GM18870 (cell line): ENCODE measurements at regions not wholly inside any gene's neighbourhood (a gene's known extent, or its start where the extent isn't known, plus 50 kb on each side); places are given as distances from the start of the nearest gene placed in this dataset.

Experiments
- ATAC-seq: cut with Tn5 transposase; IDR thresholded peaks from one replicate; pipeline ENCODE4 v1.9.1; 2021; ENCODE audit warnings: moderate library complexity; ENCODE audit not compliant: unreplicated experiment

- no peak for ATAC-seq
These were observed 680.8 kb upstream of the FAM241A start for GRCh38 chr4:111464251-111465045.

GRCh38 chr4:111466811-111467604, 678.2 kb upstream of the FAM241A start:
- no peak for ATAC-seq

DNA sequence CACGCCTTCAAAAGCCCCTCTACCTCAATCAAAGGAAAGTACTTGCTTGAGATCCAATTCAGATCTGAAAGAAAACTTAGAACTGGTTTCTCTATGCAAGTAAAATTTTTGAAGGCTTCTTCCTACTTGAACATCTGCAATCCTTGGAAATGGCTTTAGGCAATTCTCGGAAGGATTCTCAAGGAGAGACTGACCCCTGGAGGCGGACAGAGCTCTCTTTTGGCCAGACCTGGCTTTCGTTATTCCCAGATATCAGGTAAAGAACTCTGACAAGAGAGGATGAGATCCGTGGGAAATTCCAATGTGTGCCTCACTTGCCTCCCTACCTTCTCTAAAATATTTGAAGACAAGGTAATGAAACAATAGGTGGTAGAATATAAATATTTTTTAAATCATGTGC, 670.3 kb upstream of the FAM241A start:
- ATAC-seq, result no peak

DNA sequence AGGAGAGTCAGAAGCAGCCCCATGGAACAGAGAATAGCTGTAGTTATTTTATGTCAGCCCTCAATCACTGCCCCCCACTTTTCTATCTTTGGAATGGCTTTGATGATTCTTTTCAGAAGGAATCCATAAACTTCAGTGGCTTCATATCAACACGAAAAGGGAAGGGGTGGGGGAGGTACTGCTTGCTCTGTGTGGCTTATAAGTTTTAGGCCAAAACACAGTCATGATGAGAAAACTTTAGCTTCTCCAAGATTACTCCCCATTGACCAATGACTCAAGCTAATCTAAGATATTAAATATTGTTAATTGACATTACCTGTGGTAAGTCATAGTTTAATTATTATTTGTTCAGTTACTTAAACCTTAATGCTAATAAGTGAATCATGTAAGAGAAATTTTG, 669.6 kb upstream of the FAM241A start:
- no peak for ATAC-seq

GRCh38 chr4:111480510-111480909, 664.7 kb upstream of the FAM241A start:
- no peak for ATAC-seq

DNA sequence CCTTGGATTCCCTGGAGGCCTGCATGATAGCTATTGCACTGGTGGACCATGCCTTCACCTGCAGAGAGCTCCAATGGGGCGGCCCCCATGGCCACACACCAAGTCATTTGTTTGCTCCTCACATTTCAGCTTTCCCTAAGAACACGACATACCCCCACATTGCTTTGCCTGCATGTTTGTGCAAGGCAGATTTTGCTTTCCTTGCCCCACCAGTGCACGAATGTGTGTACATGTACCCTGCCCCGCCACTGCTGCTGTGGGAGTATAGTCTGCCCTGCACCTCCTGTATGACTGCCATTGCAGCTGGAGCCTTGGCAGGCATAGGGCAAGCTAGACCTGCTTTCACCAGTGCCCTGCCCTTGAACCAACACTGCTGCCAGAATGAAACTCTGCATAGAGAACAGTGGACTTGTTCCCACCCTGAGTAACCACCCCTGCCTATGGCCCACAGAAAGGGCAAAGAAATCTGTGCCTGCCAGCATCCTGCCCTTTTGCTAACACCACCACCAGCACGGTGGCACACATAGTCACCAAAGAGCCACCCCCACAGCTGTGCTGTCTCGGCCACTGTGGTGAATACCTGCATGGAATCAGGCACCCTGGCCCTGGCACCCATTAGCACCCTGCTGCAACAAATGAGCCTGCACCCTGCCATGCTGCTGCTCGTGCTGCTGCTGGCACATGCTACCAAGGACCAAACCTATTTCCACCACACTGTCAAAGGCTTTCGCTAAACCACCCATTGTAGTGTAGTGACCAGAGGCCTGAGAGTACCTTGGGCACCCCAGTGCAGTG, 661.7 kb upstream of the FAM241A start:
- ATAC-seq, result no peak

DNA sequence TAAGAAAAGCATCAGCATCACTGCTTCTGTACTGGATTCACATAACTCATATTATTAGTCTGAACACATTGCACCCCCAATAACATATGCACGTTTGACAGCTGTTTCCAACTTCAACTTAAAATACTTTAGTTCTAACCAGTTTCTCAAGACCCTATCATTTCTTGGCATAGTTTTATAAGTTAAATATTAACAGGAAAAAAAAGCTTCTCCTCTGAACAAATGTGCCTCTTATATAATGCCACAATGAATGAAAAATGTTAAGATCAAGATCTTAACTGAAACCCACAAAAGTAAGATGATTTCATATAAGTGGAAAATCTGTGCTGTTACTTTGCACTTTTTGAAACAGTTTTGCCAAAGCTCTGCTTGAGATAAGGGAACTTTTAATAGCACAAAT, 652.8 kb upstream of the FAM241A start:
- no peak for ATAC-seq

DNA sequence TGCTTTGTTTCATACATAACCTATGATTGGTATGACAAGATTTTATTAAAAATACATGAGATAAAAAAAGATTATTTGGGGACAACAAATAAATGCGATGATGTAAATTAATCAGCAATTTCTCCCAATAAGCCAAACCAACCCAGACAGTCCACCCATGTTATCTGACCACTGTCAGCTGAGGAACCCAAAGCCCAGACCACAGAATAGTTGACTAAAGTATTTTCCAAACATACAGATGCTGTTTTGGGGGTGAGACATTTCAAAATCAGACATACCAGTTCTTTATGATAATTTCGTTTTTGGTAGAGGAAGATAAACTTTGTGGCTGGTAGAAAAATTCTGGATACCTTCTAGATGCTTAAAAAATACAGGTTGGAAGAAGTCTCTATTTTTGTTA, 650.8 kb upstream of the FAM241A start:
- ATAC-seq, result no peak

DNA sequence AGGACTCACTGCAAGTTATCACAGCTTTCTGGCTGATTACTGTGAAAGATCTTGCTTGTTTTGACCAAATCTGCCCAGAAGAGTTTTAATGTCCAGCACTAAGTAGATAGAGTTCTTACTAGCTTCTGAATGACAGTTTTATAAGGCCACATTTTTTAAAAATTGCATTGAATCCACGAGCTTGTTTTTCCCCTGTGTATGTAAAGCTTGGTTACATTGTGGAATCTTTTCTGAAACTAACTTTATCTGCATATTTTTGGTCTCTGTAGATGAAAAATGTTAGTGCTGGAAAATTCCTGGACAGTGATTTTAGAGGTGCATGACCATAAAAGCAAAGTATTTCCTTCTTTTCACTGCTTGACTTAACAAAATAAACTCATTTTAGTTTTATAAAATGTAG, 650.3 kb upstream of the FAM241A start:
- no peak for ATAC-seq

GRCh38 chr4:111499291-111499690, 646.0 kb upstream of the FAM241A start:
- ATAC-seq, result no peak

DNA sequence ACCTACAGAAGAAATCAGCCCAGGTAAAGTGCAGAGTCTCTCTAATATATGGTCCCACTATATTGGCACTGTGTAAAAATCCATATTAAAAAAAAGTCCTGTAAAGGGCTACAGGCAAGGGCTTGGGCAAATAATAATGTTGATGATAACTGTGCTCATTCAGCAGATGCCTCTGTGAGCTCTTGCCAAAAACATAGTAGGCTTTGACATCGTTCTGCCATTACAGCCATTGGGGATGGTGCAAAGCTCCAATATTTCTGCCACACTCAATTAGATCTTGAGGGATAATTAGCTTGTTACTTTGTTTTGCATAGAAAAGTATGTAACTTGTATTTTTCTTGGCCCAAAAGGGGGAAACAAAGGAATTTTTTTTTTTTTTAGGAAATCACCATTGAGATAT, 645.5 kb upstream of the FAM241A start:
- ATAC-seq, result no peak

- no peak for ATAC-seq
These were observed 644.4 kb upstream of the FAM241A start for GRCh38 chr4:111500858-111501257.

- ATAC-seq, result no peak
These were observed 643.3 kb upstream of the FAM241A start for GRCh38 chr4:111501946-111502345.

GRCh38 chr4:111502626-111503025, 642.6 kb upstream of the FAM241A start:
- ATAC-seq, result no peak

DNA sequence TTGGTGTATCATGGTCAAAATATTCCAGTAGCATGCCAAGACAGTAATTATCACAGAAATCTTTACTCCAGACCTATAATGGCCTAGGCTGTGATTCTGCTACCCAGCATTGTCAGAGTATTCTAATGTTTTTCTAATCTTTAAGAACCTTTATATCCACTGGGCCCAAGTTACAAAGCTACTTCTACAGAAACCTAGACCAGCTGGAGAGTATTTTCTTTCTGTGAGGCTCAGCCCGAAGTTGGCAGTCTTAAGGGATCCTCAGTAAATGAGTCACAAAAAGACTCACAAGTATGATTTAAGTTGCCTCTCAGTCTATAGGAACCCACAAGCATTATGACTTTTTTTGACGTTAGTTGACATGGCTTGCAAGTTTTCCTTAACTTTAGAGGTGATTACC, 638.5 kb upstream of the FAM241A start:
- no peak for ATAC-seq

GRCh38 chr4:111510535-111510934, 634.7 kb upstream of the FAM241A start:
- no peak for ATAC-seq

DNA sequence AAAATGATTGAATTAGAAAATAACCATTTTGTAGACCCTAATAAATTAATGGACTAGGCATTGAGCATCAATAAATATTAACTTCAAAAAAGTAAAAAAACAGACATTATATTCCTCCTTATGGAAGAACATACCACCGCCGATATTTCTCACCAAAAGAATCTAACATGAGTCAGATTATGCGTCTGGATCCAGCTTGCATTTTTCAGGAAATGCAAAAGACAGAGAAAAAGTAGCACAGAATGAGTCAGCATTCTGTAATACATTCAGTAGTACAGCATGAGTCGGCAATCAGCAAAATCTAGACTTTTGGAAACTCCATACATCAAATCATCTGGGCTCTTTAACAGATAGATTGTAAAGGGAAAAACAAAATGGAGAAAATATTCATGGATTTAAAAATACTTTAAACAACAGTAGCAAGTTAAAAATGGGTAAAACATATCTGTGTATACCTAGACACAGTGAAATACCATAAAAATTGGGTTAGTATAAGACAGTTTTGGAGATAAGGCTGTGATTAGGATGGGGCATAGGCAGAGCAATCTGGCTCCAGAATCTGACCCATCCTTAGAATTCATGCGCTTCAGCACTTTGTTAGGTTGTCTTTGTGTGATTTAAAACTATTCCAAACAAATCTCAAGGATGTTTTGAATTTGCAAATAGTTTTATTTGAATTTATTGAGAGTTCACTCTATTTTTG, 633.0 kb upstream of the FAM241A start:
- ATAC-seq, result no peak

GRCh38 chr4:111519683-111520082, 625.6 kb upstream of the FAM241A start:
- no peak for ATAC-seq

- no peak for ATAC-seq
These were observed 614.8 kb upstream of the FAM241A start for GRCh38 chr4:111530446-111530845.

- ATAC-seq, result no peak
These were observed 609.5 kb upstream of the FAM241A start for GRCh38 chr4:111535792-111536191.

DNA sequence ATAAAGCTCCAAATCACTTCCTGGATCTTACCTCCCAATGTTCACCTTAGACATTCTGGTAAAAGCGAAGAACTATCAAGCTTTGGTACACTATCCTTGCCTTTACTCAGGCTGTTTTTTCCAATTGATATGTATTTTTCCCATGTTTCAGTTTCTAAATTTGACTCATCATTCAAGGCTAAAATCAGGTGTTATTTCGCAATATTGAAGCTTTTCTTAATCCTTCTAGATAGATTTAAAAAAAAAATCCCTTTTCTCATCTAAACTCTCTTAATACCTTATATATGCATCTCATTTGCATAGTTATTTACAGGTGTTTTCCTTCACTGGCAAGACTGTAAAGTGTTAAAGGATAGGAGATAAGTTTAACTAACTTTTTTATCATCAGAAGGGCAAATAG, 608.1 kb upstream of the FAM241A start:
- ATAC-seq, result no peak
